Astrocyte (in vitro differentiated cells and primary cell): ENCODE measurements at regions not wholly inside any gene's neighbourhood (a gene's known extent, or its start where the extent isn't known, plus 50 kb on each side); places are given as distances from the start of the nearest gene placed in this dataset.
A peak's percentile ranks its signal among the peaks of the same experiment; 100 is the strongest.

ENCODE experiments used
- CTCF ChIP-seq: IDR thresholded peaks from 2 replicates; pipeline ENCODE4 v1.5.1; 2011; ENCODE audit warnings: low read depth, mild to moderate bottlenecking, inconsistent platforms, low read length, moderate library complexity; ENCODE audit not compliant: insufficient read depth
- EZH2 ChIP-seq: IDR thresholded peaks from 2 replicates; pipeline ENCODE4 v1.6.1; 2012; ENCODE audit warnings: mild to moderate bottlenecking, low read length, inconsistent platforms; ENCODE audit not compliant: insufficient read depth

DNA sequence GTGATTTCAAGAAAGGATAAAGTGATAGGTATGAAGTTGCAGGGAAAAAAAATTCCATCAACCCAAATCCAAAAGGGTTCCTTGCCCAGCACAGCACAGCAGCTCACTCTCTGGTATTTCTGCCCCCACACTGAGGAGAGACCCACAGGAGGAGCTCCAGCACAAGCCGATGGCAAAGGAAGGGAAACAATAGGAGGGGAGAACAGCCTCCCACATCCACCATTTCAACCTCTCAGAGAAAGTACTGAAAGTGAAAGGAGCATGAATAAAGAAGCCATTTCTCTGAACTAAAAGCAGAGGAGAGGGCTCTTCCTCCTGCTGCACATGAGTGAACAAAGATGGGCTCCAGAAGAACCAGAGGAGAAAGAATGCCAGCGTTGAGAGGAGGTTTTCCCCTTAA is 54.9 kb upstream of the ZSWIM6 start:
- TF ChIP-seq CTCF (peak; percentile 10), EZH2 (no peak)
